Caki2 (cell line): ENCODE measurements at regions not wholly inside any gene's neighbourhood (a gene's known extent, or its start where the extent isn't known, plus 50 kb on each side); places are given as distances from the start of the nearest gene placed in this dataset.
A peak's percentile ranks its signal among the peaks of the same experiment; 100 is the strongest.
"Not testable (repeated sequence)": the region's sequence is repeated elsewhere in the genome, so short reads cannot be mapped to it uniquely, and the experiment has no call there.

Experiments used
- DNase-seq: peaks from one replicate; pipeline ENCODE4 v3.0.0-alpha.2; 2015; ENCODE audit warnings: low read depth
- in situ Hi-C: cut with HindIII; loops from 2 replicates; pipeline ENCODE4 v1.10.0; 2016; ENCODE audit warnings: low sequenced_read_pairs, low pct_unique_long_range_greater_than_20kb, mixed read lengths

- in situ Hi-C loops, result no loop called here
- no peak for DNase-seq
Measured at GRCh38 chr17:71173991-71174390, 946.8 kb upstream of the SOX9 start.

DNA sequence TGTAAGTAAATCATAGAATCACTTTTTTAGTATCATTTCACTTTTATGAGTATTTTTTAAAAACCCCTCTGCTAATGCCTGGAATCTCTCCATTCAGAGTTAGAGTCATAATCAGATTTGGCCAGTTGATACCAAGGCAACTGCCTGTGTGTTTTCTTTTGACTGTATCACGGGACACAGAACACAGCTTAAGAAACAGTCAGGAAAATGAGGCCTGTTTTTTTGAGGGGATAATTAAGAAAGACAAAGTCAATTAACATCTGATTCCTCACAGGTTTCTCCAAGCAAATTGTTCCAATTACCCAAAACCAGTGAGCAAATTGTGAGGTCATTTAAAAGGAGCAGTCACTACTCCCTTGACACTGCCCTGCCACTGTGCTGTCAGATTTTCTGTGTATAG is 944.5 kb upstream of the SOX9 start:
- no peak for DNase-seq
- in situ Hi-C loops, result no loop called here

GRCh38 chr17:71176928-71177443 is 943.8 kb upstream of the SOX9 start:
- in situ Hi-C loops, result no loop called here
- no peak for DNase-seq

- peak; percentile 28 for DNase-seq
- in situ Hi-C loops, result no loop called here
Measured at GRCh38 chr17:71180801-71181385, 939.9 kb upstream of the SOX9 start.

- in situ Hi-C loops, result no loop called here
- no peak for DNase-seq
Measured at GRCh38 chr17:71183066-71183660, 937.7 kb upstream of the SOX9 start.

- DNase-seq, result no peak
- in situ Hi-C loops, result no loop called here
Measured at GRCh38 chr17:71184716-71185115, 936.1 kb upstream of the SOX9 start.

DNA sequence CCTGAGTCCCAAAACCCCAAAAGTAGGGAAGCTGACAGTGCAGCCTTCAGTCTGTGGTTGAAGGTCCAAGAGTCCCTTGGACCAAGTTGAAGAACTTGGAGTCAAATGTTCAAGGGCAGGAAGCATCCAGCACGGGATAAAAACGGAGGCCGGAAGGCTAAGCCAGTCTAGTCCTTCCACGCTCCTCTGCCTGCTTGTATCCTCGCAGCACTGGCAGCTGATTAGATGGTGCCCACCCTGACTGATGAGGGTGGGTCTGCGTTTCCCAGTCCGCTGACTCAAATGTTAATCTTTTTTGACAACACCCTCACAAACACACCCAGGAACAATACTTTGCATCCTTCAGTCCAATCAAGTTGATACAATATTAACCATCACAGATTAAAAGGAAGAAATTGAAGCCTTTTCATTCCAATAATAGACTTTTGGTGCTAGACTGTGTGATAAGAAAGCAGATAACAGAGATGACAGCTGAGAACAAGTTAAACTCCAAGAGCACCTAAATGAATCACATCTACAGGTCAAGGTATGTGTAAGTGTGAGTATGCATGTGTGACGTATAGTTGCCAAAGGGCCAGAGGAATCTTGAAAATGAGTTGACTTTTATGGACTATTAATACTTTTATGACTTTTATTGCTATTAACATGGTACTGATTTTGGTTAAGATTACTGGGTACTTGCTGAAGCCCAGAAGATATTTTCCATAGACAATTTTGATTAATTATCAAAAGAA is 933.5 kb upstream of the SOX9 start:
- no peak for DNase-seq
- in situ Hi-C loops, result no loop called here

DNA sequence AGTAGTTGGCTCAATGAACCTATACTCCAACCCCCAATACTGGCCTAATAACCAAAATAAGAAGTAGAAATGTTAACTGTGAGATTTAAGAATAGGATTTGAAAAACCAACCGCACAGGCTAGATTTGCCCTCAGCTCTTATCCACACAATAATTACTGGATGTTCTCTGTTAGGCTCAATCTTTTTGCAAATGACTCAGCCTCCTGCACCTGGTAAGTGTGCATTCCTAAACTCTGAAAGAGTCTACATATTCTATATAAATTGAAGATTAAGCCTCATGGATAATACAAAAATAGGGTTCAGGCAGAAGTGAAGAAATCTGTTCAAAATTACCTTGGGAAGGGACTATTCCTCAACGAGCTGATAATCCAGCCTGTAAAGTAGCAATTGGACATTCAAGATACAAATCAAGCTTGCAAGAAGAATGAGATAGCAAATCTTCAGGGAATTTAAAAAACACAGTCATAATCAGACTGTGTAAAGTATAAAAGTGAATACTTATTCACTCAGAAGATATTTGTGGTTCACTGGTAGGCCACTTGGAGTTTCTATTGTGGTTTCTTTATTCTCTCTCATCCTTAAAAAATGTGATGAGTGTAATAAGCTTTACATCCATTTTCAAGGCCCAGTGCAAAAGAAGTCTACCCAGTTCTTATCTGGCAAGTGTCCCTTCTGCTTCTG is 931.9 kb upstream of the SOX9 start:
- in situ Hi-C loops, result no loop called here
- peak; percentile 69 for DNase-seq

DNA sequence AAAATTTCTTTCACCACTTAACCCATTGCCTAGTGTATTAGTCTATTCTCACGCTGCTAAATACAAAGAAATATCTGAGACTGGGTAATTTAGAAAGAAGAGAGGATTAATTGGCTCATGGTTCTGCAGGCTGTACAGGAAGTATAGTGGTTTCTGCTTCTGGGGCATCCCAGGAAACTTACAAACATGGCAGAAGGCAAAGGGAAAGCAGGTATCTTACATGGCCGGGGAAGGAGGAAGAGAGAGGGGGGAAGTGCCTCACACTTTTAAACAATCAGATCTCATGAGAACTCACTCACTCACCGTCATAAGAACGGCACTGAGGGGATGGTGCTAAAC is 931.4 kb upstream of the SOX9 start:
- no peak for DNase-seq
- in situ Hi-C loops, result no loop called here

DNA sequence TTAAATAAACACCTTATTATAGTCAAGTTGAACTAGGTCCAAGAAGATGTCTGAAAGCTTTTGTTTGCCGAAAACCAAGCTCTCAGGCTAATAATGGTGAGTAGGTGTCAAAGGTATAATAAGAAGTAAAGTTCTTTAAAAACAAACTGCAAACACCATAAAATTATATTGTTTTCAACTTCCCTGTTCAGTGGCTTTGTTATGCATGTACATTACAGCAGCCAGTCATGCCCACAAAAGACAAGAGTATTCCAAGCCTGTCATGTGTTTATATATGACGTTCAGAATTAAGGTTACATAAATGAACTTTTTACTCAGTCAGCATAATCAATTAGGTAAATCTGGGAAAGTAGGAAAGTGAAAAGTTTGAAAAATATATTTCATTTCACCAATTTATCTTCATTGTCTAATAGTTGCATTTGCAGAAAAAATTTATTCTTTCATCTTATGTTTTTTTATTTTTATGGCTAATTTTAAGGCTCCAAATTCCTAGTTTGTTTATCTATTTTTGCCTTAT is 928.7 kb upstream of the SOX9 start:
- DNase-seq, result no peak
- in situ Hi-C loops, result no loop called here

DNA sequence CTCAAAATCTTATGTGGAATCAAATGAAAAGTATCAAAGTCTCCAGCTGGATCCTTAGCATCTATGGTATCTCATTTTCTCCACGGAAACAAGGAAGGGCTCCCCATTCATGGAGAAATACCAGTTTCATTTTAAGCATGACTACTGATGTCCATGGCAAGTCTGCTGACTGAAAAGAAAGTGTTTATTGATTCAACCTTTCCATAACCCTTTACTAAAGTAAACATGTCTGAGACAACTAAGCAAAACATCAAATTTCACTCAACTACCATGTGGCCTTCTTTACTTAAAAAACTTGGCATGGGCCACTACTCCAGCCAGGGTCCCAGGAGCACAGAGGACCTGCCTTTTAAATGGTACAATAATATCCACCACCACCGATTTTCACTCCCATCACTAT is 928.0 kb upstream of the SOX9 start:
- in situ Hi-C loops, result no loop called here
- no peak for DNase-seq

DNA sequence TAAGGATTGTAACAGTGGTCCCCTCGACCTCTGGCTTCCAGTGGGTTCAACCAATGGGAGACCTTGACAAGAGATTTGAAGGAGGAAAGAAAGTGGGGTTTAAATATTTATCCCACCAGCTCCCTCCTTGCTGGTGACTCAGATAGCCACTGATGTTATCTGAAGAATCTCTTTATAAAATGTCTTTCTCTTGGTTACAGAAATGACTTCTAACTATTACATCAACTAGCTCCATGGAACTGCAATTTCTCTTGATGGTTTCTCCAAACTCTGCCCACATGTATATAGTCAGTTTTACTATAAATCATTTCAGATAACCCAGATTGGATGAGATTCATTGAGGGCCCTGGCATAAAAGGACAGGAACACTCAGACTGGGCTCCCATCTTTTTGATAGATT is 920.2 kb upstream of the SOX9 start:
- in situ Hi-C loops, result no loop called here
- DNase-seq, result no peak

DNA sequence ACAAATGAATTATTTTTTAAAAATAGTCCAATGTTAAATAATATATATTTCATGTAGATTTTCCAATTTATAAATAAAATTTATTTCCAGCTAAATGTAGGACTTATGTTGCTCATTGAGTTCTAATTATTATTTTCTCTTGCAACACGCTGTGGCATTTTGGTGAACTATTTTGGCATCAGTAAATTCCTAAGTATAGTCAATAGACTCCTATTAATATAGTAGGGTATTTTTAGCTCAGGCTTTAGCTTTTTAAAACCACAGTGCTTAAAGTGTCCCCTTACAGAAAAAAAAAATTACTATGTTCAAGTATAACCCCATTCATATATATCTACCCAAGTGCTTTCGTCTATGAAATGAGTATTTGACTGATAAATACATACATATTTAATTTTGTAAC is 919.2 kb upstream of the SOX9 start:
- in situ Hi-C loops, result no loop called here
- no peak for DNase-seq

- in situ Hi-C loops, result no loop called here
- no peak for DNase-seq
Measured at GRCh38 chr17:71202449-71202848, 918.4 kb upstream of the SOX9 start.

GRCh38 chr17:71203953-71204352 is 916.9 kb upstream of the SOX9 start:
- no peak for DNase-seq
- in situ Hi-C loops, result no loop called here

DNA sequence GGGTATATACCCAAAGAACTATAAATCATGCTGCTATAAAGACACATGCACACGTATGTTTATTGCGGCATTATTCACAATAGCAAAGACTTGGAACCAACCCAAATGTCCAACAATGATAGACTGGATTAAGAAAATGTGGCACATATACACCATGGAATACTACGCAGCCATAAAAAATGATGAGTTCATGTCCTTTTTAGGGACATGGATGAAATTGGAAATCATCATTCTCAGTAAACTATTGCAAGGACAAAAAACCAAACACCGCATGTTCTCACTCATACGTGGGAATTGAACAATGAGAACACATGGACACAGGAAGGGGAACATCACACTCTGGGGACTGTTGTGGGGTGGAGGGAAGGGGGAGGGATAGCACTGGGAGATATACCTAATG is 914.9 kb upstream of the SOX9 start:
- DNase-seq, in situ Hi-C loops: not testable (repeated sequence)

- in situ Hi-C loops, result no loop called here
- DNase-seq, result no peak
Measured at GRCh38 chr17:71208111-71208704, 912.6 kb upstream of the SOX9 start.

GRCh38 chr17:71213936-71214335 is 906.9 kb upstream of the SOX9 start:
- in situ Hi-C loops, result no loop called here
- no peak for DNase-seq

DNA sequence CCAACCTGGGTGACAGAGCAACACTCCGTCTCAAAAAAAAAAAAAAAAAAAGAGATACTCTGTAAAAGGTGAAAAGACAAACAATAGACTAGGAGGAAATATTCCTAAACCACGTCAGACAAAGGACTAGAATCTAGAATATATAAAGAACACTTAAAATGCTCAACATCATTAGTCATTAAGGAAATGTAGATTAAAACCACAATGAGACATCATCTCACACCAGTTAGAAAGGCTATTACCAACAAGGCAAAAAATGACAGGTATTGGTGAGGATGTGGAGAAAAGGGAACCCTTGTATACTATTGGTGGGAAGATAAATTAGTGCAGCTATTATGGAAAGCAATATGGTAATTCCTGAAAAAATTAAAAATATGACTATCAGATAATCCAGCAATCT is 903.1 kb upstream of the SOX9 start:
- no peak for DNase-seq
- in situ Hi-C loops, result no loop called here
